ENCODE measurements at regions not wholly inside any gene's neighbourhood (a gene's known extent, or its start where the extent isn't known, plus 50 kb on each side); places are given as distances from the start of the nearest gene placed in this dataset.

GRCh38 chrX:69025802-69026301 lies 139.4 kb downstream of the PJA1 start:
- TF ChIP-seq IKZF1 (conservative IDR thresholded peaks at IDR 0.05) = no peak
- no peak for TF ChIP-seq ESRRA (IDR thresholded peaks at IDR 0.05; ENCODE audit: low read length)
- TF ChIP-seq NFYB (IDR thresholded peaks at IDR 0.05; ENCODE audit: insufficient read depth, low read depth, low read length) = no peak
- no peak for TF ChIP-seq RAD21 (IDR thresholded peaks at IDR 0.05; ENCODE audit: insufficient read depth, low read depth, low read length)
- no peak for TF ChIP-seq ZBTB33 (IDR thresholded peaks at IDR 0.05)
- TF ChIP-seq ZNF274 (IDR thresholded peaks at IDR 0.05; ENCODE audit: insufficient read depth, insufficient read length) = no peak
- no peak for TF ChIP-seq CTCF (IDR thresholded peaks at IDR 0.05 in 2 of 3, conservative IDR thresholded peaks at IDR 0.05 in 1 of 3; ENCODE audit: control insufficient read depth in 2 of 3, extremely low read depth in 1 of 3, insufficient read depth in 1 of 3, low read depth in 3 of 3, low read length in 3 of 3)
- no peak for TF ChIP-seq MAX (IDR thresholded peaks at IDR 0.05; ENCODE audit: low read depth, low read length)
- no peak for TF ChIP-seq ZNF24 (IDR thresholded peaks at IDR 0.05)
- TF ChIP-seq, protein P1, sequence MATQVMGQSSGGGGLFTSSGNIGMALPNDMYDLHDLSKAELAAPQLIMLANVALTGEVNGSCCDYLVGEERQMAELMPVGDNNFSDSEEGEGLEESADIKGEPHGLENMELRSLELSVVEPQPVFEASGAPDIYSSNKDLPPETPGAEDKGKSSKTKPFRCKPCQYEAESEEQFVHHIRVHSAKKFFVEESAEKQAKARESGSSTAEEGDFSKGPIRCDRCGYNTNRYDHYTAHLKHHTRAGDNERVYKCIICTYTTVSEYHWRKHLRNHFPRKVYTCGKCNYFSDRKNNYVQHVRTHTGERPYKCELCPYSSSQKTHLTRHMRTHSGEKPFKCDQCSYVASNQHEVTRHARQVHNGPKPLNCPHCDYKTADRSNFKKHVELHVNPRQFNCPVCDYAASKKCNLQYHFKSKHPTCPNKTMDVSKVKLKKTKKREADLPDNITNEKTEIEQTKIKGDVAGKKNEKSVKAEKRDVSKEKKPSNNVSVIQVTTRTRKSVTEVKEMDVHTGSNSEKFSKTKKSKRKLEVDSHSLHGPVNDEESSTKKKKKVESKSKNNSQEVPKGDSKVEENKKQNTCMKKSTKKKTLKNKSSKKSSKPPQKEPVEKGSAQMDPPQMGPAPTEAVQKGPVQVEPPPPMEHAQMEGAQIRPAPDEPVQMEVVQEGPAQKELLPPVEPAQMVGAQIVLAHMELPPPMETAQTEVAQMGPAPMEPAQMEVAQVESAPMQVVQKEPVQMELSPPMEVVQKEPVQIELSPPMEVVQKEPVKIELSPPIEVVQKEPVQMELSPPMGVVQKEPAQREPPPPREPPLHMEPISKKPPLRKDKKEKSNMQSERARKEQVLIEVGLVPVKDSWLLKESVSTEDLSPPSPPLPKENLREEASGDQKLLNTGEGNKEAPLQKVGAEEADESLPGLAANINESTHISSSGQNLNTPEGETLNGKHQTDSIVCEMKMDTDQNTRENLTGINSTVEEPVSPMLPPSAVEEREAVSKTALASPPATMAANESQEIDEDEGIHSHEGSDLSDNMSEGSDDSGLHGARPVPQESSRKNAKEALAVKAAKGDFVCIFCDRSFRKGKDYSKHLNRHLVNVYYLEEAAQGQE (IDR thresholded peaks at IDR 0.05; ENCODE audit: low read depth, low read length) = no peak
- TF ChIP-seq POLR2AphosphoS5 (IDR thresholded peaks at IDR 0.05; ENCODE audit: low read length) = no peak
- TF ChIP-seq CHD2 (IDR thresholded peaks at IDR 0.05; ENCODE audit: borderline replicate concordance, low read depth, low read length) = no peak
- TF ChIP-seq MTA3 (IDR thresholded peaks at IDR 0.05; ENCODE audit: borderline replicate concordance, low read length) = no peak

Data from GM12878 (cell line).